Endothelial cell (in vitro differentiated cells): ENCODE measurements at regions not wholly inside any gene's neighbourhood (a gene's known extent, or its start where the extent isn't known, plus 50 kb on each side); places are given as distances from the start of the nearest gene placed in this dataset.

Source experiments
- DNase-seq: peaks from one replicate; pipeline ENCODE4 v3.0.0; 2021; ENCODE audit warnings: low spot score
- H3K27ac Mint-ChIP-seq: one replicate; pipeline ENCODE4 v1.8.0; 2021; ENCODE audit warnings: mixed read lengths, inconsistent platforms; ENCODE audit not compliant: unreplicated experiment
- H3K27me3 Mint-ChIP-seq: one replicate; pipeline ENCODE4 v1.8.0; 2021; ENCODE audit warnings: mild to moderate bottlenecking, moderate library complexity, mixed read lengths, inconsistent platforms; ENCODE audit not compliant: unreplicated experiment
- H3K36me3 Mint-ChIP-seq: one replicate; pipeline ENCODE4 v1.8.0; 2021; ENCODE audit warnings: mild to moderate bottlenecking, low read depth, mixed read lengths, inconsistent platforms; ENCODE audit not compliant: unreplicated experiment
- H3K4me1 Mint-ChIP-seq: one replicate; pipeline ENCODE4 v1.8.0; 2021; ENCODE audit warnings: mild to moderate bottlenecking, mixed read lengths, inconsistent platforms; ENCODE audit not compliant: unreplicated experiment
- H3K4me3 Mint-ChIP-seq: one replicate; pipeline ENCODE4 v1.8.0; 2021; ENCODE audit warnings: mild to moderate bottlenecking, mixed read lengths, inconsistent platforms; ENCODE audit not compliant: unreplicated experiment
- H3K9me3 Mint-ChIP-seq: one replicate; pipeline ENCODE4 v1.8.0; 2021; ENCODE audit warnings: mixed read lengths, inconsistent platforms; ENCODE audit not compliant: unreplicated experiment
- CTCF ChIP-seq: fragments of 200-600 bp; sonication (generic); IDR thresholded peaks from one replicate; pipeline ENCODE4 v1.5.0; 2021; ENCODE audit warnings: antibody characterized with exemption; ENCODE audit not compliant: unreplicated experiment

- H3K4me1 Mint-ChIP-seq = no peaks in the 10 kb centered on the region
- H3K27ac Mint-ChIP-seq = no peak overlapping the region
- no peak for TF ChIP-seq CTCF
- H3K9me3 Mint-ChIP-seq = no peaks in the 10 kb centered on the region
- peaks cover 3% of the 10 kb centered on the region for H3K27me3 Mint-ChIP-seq
- no peaks in the 10 kb centered on the region for H3K36me3 Mint-ChIP-seq
- no peak for DNase-seq
- H3K4me3 Mint-ChIP-seq = no peak overlapping the region
Observed at GRCh38 chr1:184163674-184164465, 112.3 kb downstream of the TSEN15 start.

- DNase-seq = no peak
- H3K36me3 Mint-ChIP-seq = no peaks in the 10 kb centered on the region
- no peaks in the 10 kb centered on the region for H3K9me3 Mint-ChIP-seq
- TF ChIP-seq CTCF = no peak
- no peaks in the 10 kb centered on the region for H3K4me1 Mint-ChIP-seq
- no peak overlapping the region for H3K4me3 Mint-ChIP-seq
- H3K27ac Mint-ChIP-seq = no peak overlapping the region
- peaks cover 3% of the 10 kb centered on the region for H3K27me3 Mint-ChIP-seq
Observed at GRCh38 chr1:184164536-184164935, 113.0 kb downstream of the TSEN15 start.

- no peak for DNase-seq
- no peak for TF ChIP-seq CTCF
- Mint-ChIP-seq H3K4me3 (no peak overlapping the region), H3K36me3 (no peaks in the 10 kb centered on the region), H3K27ac (no peak overlapping the region), H3K27me3 (peaks cover 3% of the 10 kb centered on the region), H3K9me3 (no peaks in the 10 kb centered on the region), H3K4me1 (no peaks in the 10 kb centered on the region)
Observed at GRCh38 chr1:184166485-184166884, 115.0 kb downstream of the TSEN15 start.

- Mint-ChIP-seq H3K4me1 (no peaks in the 10 kb centered on the region), H3K27me3 (peaks cover 3% of the 10 kb centered on the region), H3K27ac (no peak overlapping the region), H3K36me3 (no peaks in the 10 kb centered on the region), H3K9me3 (no peaks in the 10 kb centered on the region), H3K4me3 (no peak overlapping the region)
- no peak for DNase-seq
- no peak for TF ChIP-seq CTCF
Observed at GRCh38 chr1:184167352-184167751, 115.8 kb downstream of the TSEN15 start.

GRCh38 chr1:184170719-184171118 is 119.2 kb downstream of the TSEN15 start:
- Mint-ChIP-seq H3K4me1 (no peaks in the 10 kb centered on the region), H3K36me3 (no peaks in the 10 kb centered on the region), H3K4me3 (no peak overlapping the region), H3K27me3 (peaks cover 1% of the 10 kb centered on the region), H3K27ac (no peak overlapping the region), H3K9me3 (no peaks in the 10 kb centered on the region)
- DNase-seq = no peak
- TF ChIP-seq CTCF = no peak
